Heart left ventricle (tissue), 16 donors: ENCODE measurements at regions not wholly inside any gene's neighbourhood (a gene's known extent, or its start where the extent isn't known, plus 50 kb on each side); places are given as distances from the start of the nearest gene placed in this dataset.

Experiments used
- ATAC-seq, 4 donors: fragments of 200-7000 bp; cut with Tn5 transposase; one replicate each; pipeline ENCODE4 v1.9.1; 2020 to 2022; ENCODE audit warnings: moderate library complexity in 4 of 4, mild to moderate bottlenecking in 3 of 4, moderate number of reproducible peaks in 1 of 4
- DNase-seq, 5 donors: peaks; one replicate each; pipeline ENCODE4 v3.0.0-alpha.2; 2020
- H3K27ac ChIP-seq, 12 donors: fragments of 200-600 bp; sonication (generic) in 4 of 12; one replicate each; pipeline versions ENCODE4 v1.5.0 to v1.8.0; 2016 to 2022; ENCODE audit warnings: mild to moderate bottlenecking in 2 of 12
- H3K27me3 ChIP-seq, 9 donors: fragments of 200-600 bp; sonication (generic) in 2 of 9; one replicate each; pipeline versions ENCODE4 v1.5.1 to v1.8.0; 2016 to 2022; ENCODE audit warnings: mild to moderate bottlenecking in 3 of 9
- H3K36me3 ChIP-seq, 9 donors: fragments of 200-600 bp; sonication (generic) in 2 of 9; one replicate each; pipeline versions ENCODE4 v1.5.0 to v1.8.0; 2018 to 2022; ENCODE audit warnings: mild to moderate bottlenecking in 2 of 9
- H3K4me1 ChIP-seq, 12 donors: fragments of 200-600 bp; sonication (generic) in 4 of 12; one replicate each; pipeline versions ENCODE4 v1.5.0 to v1.8.0; 2016 to 2022; ENCODE audit warnings: mild to moderate bottlenecking in 3 of 12
- H3K4me3 ChIP-seq, 12 donors: fragments of 200-600 bp; sonication (generic) in 4 of 12; one replicate each; pipeline versions ENCODE4 v1.5.0 to v1.8.0; 2017 to 2022; ENCODE audit warnings: mild to moderate bottlenecking in 9 of 12, moderate library complexity in 4 of 12
- H3K9me3 ChIP-seq, 12 donors: fragments of 200-600 bp; sonication (generic) in 4 of 12; one replicate each; pipeline versions ENCODE4 v1.5.0 to v1.8.0; 2016 to 2022; ENCODE audit warnings: mild to moderate bottlenecking in 1 of 12
- POLR2A ChIP-seq, 2 donors: fragments of 450-650 bp; IDR thresholded peaks; one replicate each; pipeline ENCODE4 v1.6.1; 2017; ENCODE audit warnings: antibody characterized with exemption in 2 of 2, mild to moderate bottlenecking in 2 of 2, moderate library complexity in 2 of 2
- WGBS, 4 donors: extraction: QIAGEN DNeasy Blood & Tissue Kit in 2 of 4; methylation state at CpG; one replicate each; pipeline versions ENCODE4 v1.1.5 to v1.1.7; 2013 to 2018; 5-methylcytosine and 5-hydroxymethylcytosine counted together
- intact Hi-C, 10 donors: fragments of 100-400 bp; cut with DNase I; formaldehyde crosslinking; loops; one replicate each; pipeline versions ENCODE4 v1.11.1 to v1.14.2; 2022
- TF ChIP-seq, protein P1 (sequence below), 12 donors: fragments of 200-600 bp; sonication (generic) in 4 of 12; IDR thresholded peaks; one replicate each; pipeline versions ENCODE4 v1.5.0 to v1.8.0; 2018 to 2022; ENCODE audit warnings: antibody characterized with exemption in 12 of 12, mild to moderate bottlenecking in 5 of 12
- donor health status: ischemic (EF 13 %, LVEDD 7.1; RV severe dilation, severe dysfunction).
- donor health status: healthy with polysubstance abuse.
- donor health status: DM: no; HTN: yes; CAD: no.
- donor health status: DM: no; HTN: no; CAD: no.
- donor health status: ischemic (EF 25% LVEDD 6.9; RV normal size, moderate dysfunction).
- donor health status: ischemic (EF 25% LVEDD 5.7; RV mildly dilated, moderate dysfunction).
- donor health status: healthy.
- donor health status: DM: yes; HTN: yes; CAD: no.
- donor health status: ischemic (EF 35%, LVEDD 5.7; RV mildly dilated, moderate dysfunction).
- donor health status: nonischemic (EF 11% LVEDD 7.7; RV severe dilation, severe dysfunction).
- donor health status: DM: yes; HTN: yes; CAD: no.
- donor health status: PGD.
- donor health status: ischemic (EF 29% LVEDD 5.4; RV normal size, mild dysfunction).
- donor health status: nonischemic (EF 23%, LVEDD 6.1; RV moderate dilation, normal function).

DNA sequence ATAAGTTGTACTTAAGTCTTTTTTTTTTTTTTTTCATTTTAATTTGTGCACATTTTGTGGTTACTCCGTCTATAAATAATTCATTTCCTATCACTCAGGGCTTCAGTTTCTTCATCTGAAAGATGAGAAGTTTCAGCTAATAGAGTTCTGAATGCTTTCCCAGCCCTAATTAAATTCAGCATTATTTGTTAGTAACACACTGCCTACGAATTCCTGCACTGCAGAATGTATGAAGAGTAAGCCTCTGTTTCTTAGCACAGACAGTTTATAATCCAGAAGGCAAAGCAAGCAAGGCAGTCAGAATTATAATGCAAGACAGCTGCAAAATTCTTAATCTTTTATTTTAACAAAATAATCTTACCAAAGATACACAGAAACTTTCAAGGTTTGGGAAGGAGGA is 138.0 kb upstream of the GHR start:
- ATAC-seq (no peak), DNase-seq (no peak)
- Histone ChIP-seq H3K27me3 (no peaks in the 10 kb centered on the region), H3K36me3 (no peaks in the 10 kb centered on the region), H3K4me1 (no peaks in the 10 kb centered on the region), H3K9me3 (no peaks in the 10 kb centered on the region), H3K27ac (no peak overlapping the region), H3K4me3 (no peak overlapping the region)
- 62 to 70% (median 65%) methylated on average over 2 of the region's 2 CpGs for WGBS, 4 donors
- intact Hi-C loops, result no loop called here
- TF ChIP-seq, protein P1, sequence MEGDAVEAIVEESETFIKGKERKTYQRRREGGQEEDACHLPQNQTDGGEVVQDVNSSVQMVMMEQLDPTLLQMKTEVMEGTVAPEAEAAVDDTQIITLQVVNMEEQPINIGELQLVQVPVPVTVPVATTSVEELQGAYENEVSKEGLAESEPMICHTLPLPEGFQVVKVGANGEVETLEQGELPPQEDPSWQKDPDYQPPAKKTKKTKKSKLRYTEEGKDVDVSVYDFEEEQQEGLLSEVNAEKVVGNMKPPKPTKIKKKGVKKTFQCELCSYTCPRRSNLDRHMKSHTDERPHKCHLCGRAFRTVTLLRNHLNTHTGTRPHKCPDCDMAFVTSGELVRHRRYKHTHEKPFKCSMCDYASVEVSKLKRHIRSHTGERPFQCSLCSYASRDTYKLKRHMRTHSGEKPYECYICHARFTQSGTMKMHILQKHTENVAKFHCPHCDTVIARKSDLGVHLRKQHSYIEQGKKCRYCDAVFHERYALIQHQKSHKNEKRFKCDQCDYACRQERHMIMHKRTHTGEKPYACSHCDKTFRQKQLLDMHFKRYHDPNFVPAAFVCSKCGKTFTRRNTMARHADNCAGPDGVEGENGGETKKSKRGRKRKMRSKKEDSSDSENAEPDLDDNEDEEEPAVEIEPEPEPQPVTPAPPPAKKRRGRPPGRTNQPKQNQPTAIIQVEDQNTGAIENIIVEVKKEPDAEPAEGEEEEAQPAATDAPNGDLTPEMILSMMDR (IDR thresholded peaks at IDR 0.05), result no peak
- no peak for TF ChIP-seq POLR2A (IDR thresholded peaks at IDR 0.05)

DNA sequence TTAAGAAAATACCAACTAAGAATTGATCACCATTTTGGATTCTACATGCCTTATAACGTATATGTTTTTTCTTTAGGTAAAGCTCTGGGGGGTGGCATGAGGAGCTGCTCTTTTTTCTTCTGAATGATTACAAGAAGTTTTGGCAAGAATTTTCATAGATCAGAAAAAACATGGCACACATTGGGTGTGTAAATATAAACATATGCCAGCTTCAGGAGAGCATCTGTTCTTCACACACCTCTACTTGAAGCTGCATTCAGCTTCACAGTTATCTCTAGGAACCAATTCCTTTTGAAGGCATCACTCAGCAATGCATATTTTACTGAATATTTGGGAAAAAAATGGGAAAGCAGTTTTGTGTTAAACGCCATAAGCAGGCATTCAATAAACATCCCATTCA is 122.7 kb upstream of the GHR start:
- Histone ChIP-seq H3K27me3 (no peaks in the 10 kb centered on the region), H3K27ac (no peak overlapping the region), H3K4me1 (no peaks in the 10 kb centered on the region), H3K4me3 (no peak overlapping the region), H3K9me3 (peaks cover 0 to 14% (median 2%) of the 10 kb centered on the region in 12 donors), H3K36me3 (no peaks in the 10 kb centered on the region)
- ATAC-seq (no peak), DNase-seq (no peak)
- intact Hi-C loops, result no loop called here
- no peak for TF ChIP-seq POLR2A (IDR thresholded peaks at IDR 0.05)
- TF ChIP-seq, protein P1 (IDR thresholded peaks at IDR 0.05), result no peak
- WGBS, 4 donors, result 87 to 90% (median 89%) methylated on average over 2 of the region's 2 CpGs

DNA sequence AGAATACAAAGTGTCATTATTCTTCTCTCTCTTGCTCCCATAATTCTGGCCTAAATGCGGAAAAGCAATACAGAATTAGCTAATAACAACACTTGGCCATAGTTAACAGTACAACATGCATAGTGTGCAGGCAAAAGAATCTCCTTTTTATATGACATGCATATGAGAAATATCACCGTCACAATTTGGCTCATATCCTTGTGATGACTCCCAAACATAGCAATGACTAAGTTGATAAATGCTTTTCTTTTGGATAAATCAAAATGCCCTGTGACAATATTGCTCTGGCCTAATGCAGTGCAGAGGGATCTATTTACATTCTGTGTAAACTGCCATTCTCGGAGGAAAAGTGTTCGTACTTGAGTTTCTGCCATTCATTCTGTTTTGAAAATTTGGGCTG is 121.9 kb upstream of the GHR start:
- peaks cover 0 to 12% (median 2%) of the 10 kb centered on the region in 12 donors for H3K9me3 ChIP-seq
- H3K4me1 ChIP-seq, result no peaks in the 10 kb centered on the region
- no peak overlapping the region for H3K27ac ChIP-seq
- intact Hi-C loops, result no loop called here
- ATAC-seq (no peak), DNase-seq (no peak)
- TF ChIP-seq, protein P1 (IDR thresholded peaks at IDR 0.05), result no peak
- TF ChIP-seq POLR2A (IDR thresholded peaks at IDR 0.05), result no peak
- no peaks in the 10 kb centered on the region for H3K27me3 ChIP-seq
- 72 to 85% (median 79%) methylated on average over 4 of the region's 4 CpGs for WGBS, 4 donors
- no peak overlapping the region for H3K4me3 ChIP-seq
- no peaks in the 10 kb centered on the region for H3K36me3 ChIP-seq

DNA sequence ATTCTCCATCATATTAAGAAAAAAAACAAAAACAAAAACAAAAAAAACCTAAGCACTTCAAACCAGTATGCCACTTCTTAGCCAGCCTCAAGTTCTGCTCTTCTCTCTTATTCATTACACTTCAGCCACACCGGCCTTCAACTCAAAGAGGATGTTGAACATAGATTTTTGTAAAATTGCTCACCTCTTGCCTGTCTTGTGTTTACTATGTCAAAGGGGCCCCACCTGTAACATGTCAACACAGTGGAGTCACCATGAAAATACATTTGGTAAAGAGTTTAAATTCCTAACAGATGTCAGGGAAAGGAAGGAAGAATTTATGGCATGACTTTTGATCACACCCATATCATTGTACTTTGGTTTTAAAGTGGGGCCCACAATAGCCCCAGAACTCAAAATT is 121.1 kb upstream of the GHR start:
- intact Hi-C loops, result no loop called here
- DNase-seq, result no peak

More for the DNA sequence above, 121.1 kb upstream of the GHR start:
- peaks cover 0 to 6% (median under 1%) of the 10 kb centered on the region in 12 donors for H3K9me3 ChIP-seq
- TF ChIP-seq POLR2A (IDR thresholded peaks at IDR 0.05), result no peak
- TF ChIP-seq, protein P1 (IDR thresholded peaks at IDR 0.05), result no peak
- no peaks in the 10 kb centered on the region for H3K36me3 ChIP-seq
- no peak for ATAC-seq
- 85 to 89% (median 87%) methylated on average over 1 of the region's 1 CpG for WGBS, 4 donors
- H3K4me1 ChIP-seq, result no peaks in the 10 kb centered on the region
- no peak overlapping the region for H3K4me3 ChIP-seq
- H3K27me3 ChIP-seq, result no peaks in the 10 kb centered on the region
- no peak overlapping the region for H3K27ac ChIP-seq
